RKO (cell line): ENCODE measurements at regions not wholly inside any gene's neighbourhood (a gene's known extent, or its start where the extent isn't known, plus 50 kb on each side); places are given as distances from the start of the nearest gene placed in this dataset.
"Not testable (repeated sequence)": the region's sequence is repeated elsewhere in the genome, so short reads cannot be mapped to it uniquely, and the experiment has no call there.

Experiments used
- DNase-seq: peaks from one replicate; pipeline ENCODE4 v3.0.0-alpha.2; 2016; ENCODE audit warnings: low spot score

DNA sequence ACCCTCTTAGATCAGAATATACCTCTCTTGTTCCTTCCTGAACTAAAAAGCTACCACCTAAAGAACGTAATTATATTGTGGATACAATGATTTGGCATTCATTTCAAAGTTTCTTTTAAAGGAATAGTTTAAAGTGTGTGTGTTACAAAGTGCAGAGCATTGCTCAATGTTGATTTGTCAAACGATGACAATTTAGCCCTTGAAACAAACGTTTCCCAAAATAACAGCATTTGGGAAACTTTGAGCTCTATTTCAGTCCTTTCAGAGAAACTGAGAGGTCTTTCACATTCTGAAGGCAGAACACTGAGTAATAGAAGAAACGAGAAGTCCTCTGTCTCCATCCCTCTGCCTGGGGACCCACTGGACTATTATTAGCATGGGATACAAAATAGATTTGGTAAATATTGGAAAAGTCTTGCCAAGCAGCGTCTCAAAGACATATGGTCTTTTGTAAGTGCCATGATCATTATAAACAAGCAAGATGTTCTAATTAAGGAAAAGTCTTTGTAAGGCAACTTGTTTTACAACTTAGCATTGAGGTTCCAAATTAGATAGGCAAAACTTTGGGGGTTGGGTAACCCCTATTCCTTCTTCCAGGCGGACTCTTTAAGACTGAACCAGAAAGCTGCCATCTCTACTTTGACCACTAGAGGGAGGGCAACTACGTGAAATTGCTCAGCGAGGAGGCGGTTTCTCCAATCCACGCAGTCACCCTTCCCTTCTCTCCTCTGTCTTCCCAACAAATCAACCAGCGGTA lies 208.8 kb downstream of the RNF144B start:
- peak; percentile 68 for DNase-seq

DNA sequence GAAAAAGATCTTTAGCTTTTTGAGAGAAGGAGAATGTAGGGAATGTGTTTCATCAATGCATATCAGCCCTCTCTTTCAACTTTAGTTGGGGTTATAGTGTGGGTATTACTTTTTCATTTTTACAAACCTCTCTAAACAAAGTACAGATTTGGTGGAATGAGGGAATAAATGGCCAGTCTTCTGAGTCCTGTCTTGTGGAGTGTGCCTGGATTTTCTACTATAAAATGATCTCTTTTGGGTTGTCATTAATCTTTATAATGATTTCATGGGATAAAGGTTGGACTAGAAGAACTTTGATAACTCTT lies 209.3 kb downstream of the RNF144B start:
- no peak for DNase-seq

GRCh38 chr6:18598551-18599264 lies 211.6 kb downstream of the RNF144B start:
- DNase-seq, result no peak

DNA sequence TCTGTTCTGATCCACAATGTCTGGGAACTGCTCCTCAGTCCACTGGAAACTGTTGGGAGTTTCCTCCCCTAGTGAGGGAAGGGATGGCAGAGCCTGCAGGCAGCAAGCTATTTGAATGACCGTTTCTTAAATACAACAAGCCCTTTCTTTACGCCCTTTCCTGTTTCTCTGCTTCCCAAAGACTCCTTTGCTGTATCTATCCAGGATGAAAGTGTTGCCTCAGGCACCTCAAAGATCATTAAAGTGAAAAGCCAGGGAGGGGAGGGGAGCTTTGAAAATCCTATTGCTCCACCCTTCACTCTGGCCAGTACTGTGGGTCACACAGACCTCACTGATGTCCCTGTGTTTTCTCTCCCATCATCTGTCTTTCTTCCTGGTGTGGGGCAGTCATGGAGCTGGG lies 213.1 kb downstream of the RNF144B start:
- no peak for DNase-seq

DNA sequence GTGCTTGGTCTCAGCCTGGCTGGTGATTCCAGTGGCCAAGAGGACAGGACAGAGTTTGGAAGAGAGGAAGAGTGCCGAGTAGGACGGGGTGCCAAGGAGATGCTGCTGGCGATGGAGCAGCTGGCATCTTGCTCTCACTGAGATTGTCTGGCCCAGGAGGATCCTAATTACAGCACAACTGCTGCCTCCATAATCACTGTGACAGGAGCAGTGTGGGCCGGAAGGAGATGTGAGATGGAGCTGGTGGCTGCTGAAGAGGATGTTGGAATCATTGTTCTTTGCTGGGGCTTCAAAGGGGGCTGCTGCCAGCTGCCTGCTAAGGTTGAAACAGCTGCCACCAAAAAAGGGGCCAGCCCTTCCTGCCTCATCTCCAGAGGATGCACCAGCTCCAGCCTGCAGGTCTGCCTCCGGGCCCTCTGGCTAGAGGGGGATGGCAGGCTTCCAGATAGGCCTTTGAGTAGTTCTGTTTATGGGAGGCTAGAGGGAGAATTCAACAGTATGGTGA lies 214.4 kb downstream of the RNF144B start:
- DNase-seq, result no peak

GRCh38 chr6:18602931-18603330 lies 215.8 kb downstream of the RNF144B start:
- no peak for DNase-seq

DNA sequence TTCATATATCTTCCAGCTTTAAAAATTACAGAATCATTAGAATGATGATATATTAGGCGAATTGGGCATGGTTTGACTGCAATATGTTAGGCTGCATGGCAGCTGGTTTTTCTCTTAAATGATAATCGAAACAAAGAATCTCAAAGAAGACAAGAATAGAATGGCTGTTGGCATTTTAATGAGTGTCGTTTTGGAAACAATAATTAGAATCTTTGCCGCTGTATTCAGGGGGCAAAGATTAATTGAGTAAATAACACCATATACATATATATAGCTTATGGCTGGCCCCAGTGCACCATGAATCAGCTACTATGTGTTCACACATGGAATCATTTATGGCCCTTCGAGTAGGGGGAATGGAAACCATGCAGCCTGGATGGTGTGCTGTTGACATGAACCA lies 216.2 kb downstream of the RNF144B start:
- DNase-seq, result no peak

DNA sequence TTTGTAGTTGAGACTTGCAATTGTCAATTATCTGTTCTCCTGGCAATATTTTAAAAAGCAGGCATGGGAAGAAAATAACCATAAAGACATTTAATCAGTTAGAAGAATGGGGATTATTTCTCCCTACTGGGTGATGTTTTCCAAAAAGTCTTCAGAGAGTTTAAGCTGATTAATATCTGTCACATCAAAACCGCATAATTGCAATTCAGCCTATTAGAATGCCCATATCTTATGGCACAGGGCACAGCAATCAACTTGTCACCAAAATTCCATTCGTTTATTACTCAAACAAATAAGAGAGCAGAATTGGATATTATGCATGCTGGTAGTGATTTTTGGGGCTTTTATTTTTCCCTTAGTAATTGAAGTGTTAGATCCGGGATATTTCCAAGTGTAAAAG lies 218.7 kb downstream of the RNF144B start:
- DNase-seq, result no peak

GRCh38 chr6:18609715-18610114 lies 222.6 kb downstream of the RNF144B start:
- DNase-seq, result peak; percentile 19

DNA sequence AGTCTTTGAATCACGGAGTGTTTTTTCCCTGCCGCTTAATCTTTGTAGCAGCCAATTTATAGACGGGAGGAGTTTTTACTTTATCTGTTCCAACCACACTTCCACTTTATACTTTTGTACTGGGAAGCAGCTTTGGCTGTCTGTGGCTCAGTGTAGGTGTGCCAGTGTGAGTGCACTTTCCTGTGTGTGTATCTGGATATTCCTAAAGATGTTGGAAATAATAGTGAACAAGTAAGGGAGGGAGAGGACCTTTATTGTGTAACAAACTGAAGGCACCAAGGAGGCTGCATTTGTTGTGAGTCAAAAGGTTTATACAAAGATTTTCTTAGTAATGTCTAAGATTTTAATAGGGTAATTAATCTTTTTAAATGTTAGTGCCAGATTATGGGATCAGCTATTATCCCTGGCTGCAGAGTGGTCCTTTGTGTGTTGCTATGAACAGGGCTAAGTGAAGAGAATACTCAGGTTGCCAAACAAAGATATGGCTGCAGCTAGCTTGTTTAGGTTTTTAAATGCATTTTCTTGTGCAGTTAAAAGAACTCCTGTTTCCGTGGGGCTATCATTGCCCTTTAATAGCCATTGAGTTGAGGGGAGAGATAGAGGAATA lies 226.3 kb downstream of the RNF144B start:
- no peak for DNase-seq

- no peak for DNase-seq
Measured at GRCh38 chr6:18629571-18629970, 242.4 kb downstream of the RNF144B start.

DNA sequence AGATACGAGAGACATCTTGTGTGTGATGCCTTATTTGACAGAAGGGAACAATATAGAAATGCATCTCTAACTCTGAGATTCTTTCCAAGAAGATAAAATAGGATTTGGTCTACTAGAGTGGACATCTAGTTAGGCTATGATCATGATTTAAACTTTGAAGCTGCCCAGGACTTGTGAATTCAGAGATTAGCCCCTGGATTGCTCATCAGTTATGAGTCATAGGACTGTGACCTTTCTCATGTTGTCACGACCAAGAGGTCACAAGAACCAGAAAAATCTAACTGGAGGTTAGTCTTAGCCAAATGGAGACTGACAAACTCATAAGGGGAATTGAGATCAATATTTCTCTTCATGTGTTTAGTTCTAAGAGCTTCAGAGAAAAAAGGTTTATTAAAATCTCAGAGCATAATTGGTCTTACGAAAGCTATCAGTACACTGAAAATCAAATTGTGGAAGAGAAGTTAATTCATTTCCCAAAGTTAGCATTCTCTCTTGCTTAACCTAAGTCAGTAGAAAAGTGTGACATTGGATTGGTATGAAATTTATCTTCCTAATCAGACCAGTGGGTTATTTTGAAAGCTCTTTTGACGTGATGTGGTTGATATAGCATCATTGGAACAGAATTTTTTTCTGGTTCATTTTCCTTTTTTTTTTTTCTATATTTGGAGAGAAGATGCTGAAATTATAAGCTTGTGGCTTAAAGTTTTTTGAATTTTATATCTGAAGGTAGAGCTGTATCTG lies 245.7 kb downstream of the RNF144B start:
- DNase-seq, result peak; percentile 68

GRCh38 chr6:18634912-18635311 lies 247.8 kb downstream of the RNF144B start:
- DNase-seq, result no peak

DNA sequence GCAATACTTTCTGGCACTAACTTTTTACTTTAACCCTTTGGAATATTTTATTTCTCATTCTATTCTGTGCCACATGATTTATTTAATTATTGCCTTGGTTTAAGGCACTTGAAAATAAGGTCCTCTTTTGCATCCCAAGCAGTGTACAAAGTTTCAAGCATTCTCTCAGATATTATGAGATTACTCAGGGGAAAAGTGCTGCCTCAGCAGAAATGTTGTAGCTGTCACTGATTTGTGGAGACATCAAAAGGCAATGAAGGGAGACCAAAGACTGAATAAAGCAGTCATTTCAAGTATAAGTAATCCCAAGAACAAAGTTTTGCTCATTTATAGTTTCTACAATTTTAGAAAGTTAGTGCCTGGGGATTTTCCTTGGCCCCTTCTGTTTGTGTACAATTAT lies 253.0 kb downstream of the RNF144B start:
- DNase-seq, result no peak

DNA sequence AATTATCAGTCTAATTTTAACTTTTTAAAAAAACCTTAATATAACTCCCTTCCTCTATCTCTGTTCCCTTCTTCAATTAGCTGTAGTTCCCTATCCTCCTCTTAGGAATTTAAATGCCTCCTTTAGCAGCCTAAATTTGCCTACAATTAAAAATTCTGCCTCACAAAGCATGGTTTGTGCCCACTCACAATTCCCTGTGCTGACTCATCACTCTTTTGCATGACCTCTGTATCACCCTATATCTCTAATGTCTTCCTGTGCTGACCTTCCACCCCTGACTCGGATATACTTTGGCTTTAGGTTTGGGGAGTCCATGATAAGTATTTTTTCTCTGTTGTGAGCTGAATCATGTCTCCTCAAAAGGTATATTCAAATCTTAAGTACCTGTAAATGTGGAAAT lies 253.6 kb downstream of the RNF144B start:
- no peak for DNase-seq

- DNase-seq, result no peak
Measured at GRCh38 chr6:18654821-18655220, 267.7 kb downstream of the RNF144B start.

DNA sequence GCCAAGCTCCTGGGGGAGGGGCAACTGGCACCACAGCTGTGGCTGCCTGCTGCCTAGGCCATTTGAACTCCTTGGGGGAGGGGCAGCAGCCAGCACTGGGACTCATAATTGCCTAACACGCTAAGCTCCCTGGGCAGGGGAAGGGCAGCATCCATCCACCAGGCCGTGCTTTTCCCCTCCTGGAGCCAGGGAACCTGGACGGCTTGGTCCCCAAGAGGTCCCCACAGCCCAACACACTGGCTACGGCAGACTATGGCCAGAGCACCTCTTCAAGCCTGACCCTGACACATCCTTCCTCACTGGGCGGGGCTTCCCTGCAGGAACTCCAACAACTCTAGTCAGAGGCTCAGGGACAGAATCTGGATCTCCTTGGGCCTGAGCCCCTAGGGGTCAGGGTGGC lies 269.4 kb downstream of the RNF144B start:
- no peak for DNase-seq

GRCh38 chr6:18659994-18660393 lies 272.8 kb downstream of the RNF144B start:
- DNase-seq, result not testable (repeated sequence)

- DNase-seq, result no peak
Measured at GRCh38 chr6:18663011-18663410, 275.9 kb downstream of the RNF144B start.

GRCh38 chr6:18664401-18664800 lies 277.3 kb downstream of the RNF144B start:
- DNase-seq, result no peak

- no peak for DNase-seq
Measured at GRCh38 chr6:18667612-18668011, 280.5 kb downstream of the RNF144B start.

DNA sequence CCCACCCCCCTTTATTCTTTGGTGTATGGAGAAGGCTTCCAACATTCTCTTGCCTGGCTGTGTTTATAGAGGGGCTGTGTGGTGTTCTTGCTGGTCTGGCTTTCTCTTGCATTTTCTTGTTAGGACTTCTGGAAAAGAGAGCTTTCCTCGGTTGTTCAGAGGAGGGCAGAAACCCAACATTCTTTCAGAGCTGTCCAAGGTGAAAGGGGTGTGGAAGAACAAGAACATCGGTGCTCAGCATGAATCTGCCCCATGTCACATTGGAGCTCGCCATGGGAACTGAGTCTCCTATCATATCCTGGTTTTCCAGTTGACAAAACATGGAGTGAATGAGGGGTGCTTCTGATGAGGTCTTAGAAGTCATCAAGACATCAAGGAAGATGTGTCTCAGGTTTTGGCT lies 281.8 kb downstream of the RNF144B start:
- DNase-seq, result no peak

DNA sequence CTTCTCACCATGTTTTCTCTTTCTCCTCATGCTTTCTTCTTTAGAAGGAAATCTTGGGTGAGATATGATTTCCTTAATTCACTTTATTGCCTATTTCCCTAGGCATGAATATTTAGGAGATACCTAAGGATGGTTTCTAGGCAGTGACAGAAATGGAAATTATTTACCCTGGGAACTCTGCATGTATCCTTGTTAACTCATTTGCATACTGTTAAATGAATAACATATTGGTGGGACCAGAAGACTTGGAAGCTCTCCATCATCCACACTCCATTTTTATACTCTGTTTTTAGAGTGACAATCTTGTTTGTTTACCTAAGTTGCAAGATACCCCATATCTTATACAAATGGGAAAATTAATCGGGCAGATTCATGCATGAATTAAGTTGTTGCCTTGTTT lies 285.7 kb downstream of the RNF144B start:
- DNase-seq, result no peak
